ENCODE measurements at regions not wholly inside any gene's neighbourhood (a gene's known extent, or its start where the extent isn't known, plus 50 kb on each side); places are given as distances from the start of the nearest gene placed in this dataset.
A peak's percentile ranks its signal among the peaks of the same experiment; 100 is the strongest.

DNA sequence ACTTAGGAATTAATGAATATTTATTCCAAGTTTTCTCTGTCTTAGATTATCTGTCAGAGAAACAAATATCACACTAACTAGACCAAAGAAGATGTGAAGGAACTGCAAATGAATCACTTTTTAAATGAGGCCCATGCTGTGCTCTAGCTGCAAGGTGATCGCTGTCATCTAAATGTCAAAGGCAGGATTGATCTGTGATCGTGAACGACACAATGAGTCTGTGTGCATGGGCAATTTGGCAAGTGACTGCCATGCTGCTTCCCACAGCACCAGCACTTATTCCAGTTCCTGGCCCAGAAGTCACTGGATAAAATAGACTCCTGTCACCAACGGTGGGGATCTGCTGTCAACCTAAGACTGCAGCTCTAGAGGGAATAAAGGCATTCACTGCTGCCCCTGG lies 141.2 kb downstream of the TRIM36 start:
- Histone ChIP-seq H3K4me3 (no peak overlapping the region), H3K27me3 (no peaks in the 10 kb centered on the region), H3K4me1 (no peaks in the 10 kb centered on the region), H3K9me3 (no peaks in the 10 kb centered on the region), H3K27ac (no peak overlapping the region), H3K36me3 (no peaks in the 10 kb centered on the region)
- TF ChIP-seq, protein P1, sequence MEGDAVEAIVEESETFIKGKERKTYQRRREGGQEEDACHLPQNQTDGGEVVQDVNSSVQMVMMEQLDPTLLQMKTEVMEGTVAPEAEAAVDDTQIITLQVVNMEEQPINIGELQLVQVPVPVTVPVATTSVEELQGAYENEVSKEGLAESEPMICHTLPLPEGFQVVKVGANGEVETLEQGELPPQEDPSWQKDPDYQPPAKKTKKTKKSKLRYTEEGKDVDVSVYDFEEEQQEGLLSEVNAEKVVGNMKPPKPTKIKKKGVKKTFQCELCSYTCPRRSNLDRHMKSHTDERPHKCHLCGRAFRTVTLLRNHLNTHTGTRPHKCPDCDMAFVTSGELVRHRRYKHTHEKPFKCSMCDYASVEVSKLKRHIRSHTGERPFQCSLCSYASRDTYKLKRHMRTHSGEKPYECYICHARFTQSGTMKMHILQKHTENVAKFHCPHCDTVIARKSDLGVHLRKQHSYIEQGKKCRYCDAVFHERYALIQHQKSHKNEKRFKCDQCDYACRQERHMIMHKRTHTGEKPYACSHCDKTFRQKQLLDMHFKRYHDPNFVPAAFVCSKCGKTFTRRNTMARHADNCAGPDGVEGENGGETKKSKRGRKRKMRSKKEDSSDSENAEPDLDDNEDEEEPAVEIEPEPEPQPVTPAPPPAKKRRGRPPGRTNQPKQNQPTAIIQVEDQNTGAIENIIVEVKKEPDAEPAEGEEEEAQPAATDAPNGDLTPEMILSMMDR (IDR thresholded peaks at IDR 0.05) = no peak
- DNase-seq (no peak), ATAC-seq (no peak), FAIRE-seq (no peak)
- intact Hi-C loops (cut with DNase I) = no loop called here
- WGBS, 2 donors = 47 to 50% methylated on average over 4 of the region's 4 CpGs

DNA sequence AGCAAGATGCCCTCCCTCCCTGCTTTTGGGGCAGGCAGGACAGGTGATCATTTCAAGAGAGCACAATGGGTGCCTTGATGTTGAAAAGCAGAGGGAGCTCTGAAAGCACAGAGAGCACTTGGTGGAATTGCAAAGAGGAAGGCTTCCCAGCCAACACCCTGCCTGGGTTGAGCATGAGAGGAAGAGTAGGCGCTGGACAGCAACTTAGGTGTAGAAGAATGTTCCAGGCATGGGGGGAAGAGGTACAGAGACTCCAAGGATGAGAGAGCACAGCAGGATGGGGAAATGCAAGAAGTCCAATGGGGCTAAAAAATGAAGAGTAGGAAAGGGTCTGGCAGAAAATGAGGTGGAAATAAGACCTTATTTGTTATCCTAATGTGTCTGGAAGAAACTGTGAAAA lies 144.8 kb downstream of the TRIM36 start:
- H3K27me3 ChIP-seq = no peaks in the 10 kb centered on the region
- FAIRE-seq = no peak
- H3K9me3 ChIP-seq = no peaks in the 10 kb centered on the region
- TF ChIP-seq, protein P1 (IDR thresholded peaks at IDR 0.05) = no peak
- no peaks in the 10 kb centered on the region for H3K4me1 ChIP-seq
- H3K4me3 ChIP-seq = no peak overlapping the region
- intact Hi-C loops (cut with DNase I) = no loop called here
- 26 to 46% methylated on average over 1 of the region's 1 CpG for WGBS, 2 donors
- no peak overlapping the region for H3K27ac ChIP-seq
- no peaks in the 10 kb centered on the region for H3K36me3 ChIP-seq
- no peak for DNase-seq
- no peak for ATAC-seq

DNA sequence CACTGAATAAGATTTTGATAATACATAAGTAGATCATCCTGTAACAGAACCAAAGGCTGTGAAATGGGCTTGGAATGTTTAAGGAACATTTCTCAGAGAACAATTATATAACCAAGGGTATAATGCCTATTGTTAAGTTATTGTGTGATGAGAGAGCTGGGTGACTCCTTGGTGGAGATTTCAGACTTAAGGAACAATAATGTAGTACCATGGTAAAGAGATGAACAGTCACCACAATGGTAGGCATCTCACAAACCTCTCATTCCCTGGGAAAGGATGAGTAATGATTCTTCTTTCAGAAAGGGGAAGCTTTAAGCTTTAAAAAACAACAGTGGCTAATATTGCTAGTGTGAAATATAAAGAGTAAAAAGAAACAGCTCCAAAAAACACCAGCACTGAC lies 147.4 kb downstream of the TRIM36 start:
- intact Hi-C loops (cut with DNase I) = no loop called here
- FAIRE-seq = no peak
- TF ChIP-seq, protein P1 (IDR thresholded peaks at IDR 0.05) = no peak

DNA sequence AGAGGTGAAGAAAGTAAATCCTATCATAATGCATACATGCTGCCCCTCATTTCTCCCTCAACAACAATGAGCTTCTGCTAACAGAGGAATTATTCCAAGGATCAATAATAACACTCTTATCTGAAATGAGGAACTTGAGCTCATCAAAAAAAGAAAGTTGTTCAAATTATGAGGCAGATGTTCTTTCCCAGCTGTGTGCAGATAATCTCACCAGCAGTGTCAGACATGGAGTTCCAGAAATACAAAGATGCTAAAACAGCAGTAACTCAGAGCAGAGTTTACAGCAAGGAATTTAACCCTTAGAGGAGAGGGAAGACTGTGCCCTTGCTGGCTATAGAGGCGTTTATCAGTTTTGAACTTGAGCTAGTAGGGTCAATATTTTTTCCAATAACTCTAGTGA lies 153.1 kb downstream of the TRIM36 start:
- no peak overlapping the region for H3K4me3 ChIP-seq
- intact Hi-C loops (cut with DNase I) = no loop called here
- H3K9me3 ChIP-seq = no peaks in the 10 kb centered on the region
- no peak for DNase-seq
- FAIRE-seq = no peak
- no peaks in the 10 kb centered on the region for H3K36me3 ChIP-seq
- no peak for ATAC-seq
- H3K27me3 ChIP-seq = no peaks in the 10 kb centered on the region
- TF ChIP-seq, protein P1 (IDR thresholded peaks at IDR 0.05) = no peak
- no peak overlapping the region for H3K27ac ChIP-seq
- no peaks in the 10 kb centered on the region for H3K4me1 ChIP-seq
- 41 to 45% methylated on average over 1 of the region's 1 CpG for WGBS, 2 donors

More for the DNA sequence above, 147.4 kb downstream of the TRIM36 start:
- no peak for ATAC-seq
- Histone ChIP-seq H3K4me3 (no peak overlapping the region), H3K27me3 (no peaks in the 10 kb centered on the region), H3K4me1 (no peaks in the 10 kb centered on the region), H3K27ac (no peak overlapping the region), H3K9me3 (no peaks in the 10 kb centered on the region), H3K36me3 (no peaks in the 10 kb centered on the region)
- DNase-seq = no peak

DNA sequence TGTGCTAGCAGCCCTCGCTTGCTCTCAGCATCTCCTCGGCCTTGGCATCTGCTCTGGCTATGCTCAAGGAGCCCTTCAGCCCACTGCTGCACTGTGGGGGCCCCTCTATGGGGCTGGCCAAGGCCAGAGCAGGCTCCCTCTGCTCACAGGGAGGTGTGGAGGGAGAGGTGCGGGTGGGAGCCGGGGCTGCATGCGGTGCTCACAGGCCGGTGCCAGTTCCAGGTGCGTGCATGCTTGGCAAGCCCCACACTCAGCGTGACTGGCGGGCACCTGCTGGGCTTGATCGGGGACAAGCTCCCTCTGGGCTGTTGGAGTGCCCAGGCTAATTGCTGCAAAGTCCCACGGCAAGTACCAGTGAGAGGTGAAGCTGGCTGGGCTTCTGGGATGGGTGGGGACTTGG lies 170.5 kb downstream of the TRIM36 start:
- no peak for FAIRE-seq
- Histone ChIP-seq H3K27me3 (no peaks in the 10 kb centered on the region), H3K4me1 (no peaks in the 10 kb centered on the region), H3K9me3 (no peaks in the 10 kb centered on the region), H3K27ac (no peak overlapping the region), H3K4me3 (no peak overlapping the region), H3K36me3 (no peaks in the 10 kb centered on the region)
- intact Hi-C loops (cut with DNase I) = no loop called here
- no peak for ATAC-seq
- peak in 1 of 6 donors; percentile 42 for DNase-seq
- TF ChIP-seq, protein P1 (IDR thresholded peaks at IDR 0.05) = no peak
- WGBS, 2 donors = 79 to 86% methylated on average over 9 to 11 of the region's 11 CpGs
